H1 (cell line): ENCODE measurements at regions not wholly inside any gene's neighbourhood (a gene's known extent, or its start where the extent isn't known, plus 50 kb on each side); places are given as distances from the start of the nearest gene placed in this dataset.

Experiments
- CTCF ChIA-PET: fragments of 300-600 bp; sonication (Branson Sonifier 250); formaldehyde crosslinking; loops from one replicate; lab custom pipeline; 2021; ENCODE audit not compliant: partially characterized antibody; lab: Charles Lee
- POLR2A ChIA-PET: fragments of 300-600 bp; sonication (Branson Sonifier 250); formaldehyde crosslinking; loops from one replicate; lab custom pipeline; 2021; ENCODE audit warnings: inconsistent platforms; ENCODE audit not compliant: partially characterized antibody; lab: Charles Lee
- DNase-seq, 2 experiments: peaks; one replicate each; pipeline versions ENCODE4 v3.0.0 to v3.0.0-alpha.2; 2010 to 2022; ENCODE audit warnings: low spot score in 2 of 2, low read depth in 1 of 2, mixed read lengths in 1 of 2
- FAIRE-seq: peaks from 2 replicates; lab custom pipeline; 2011; peaks lifted over from hg19 to GRCh38; lab: Jason Lieb, UNC
- H2AFZ ChIP-seq: 2 replicates; pipeline ENCODE4 v1.8.1; 2012; ENCODE audit warnings: low read length, inconsistent platforms
- H2AK5ac ChIP-seq: 2 replicates; pipeline ENCODE4 v1.6.1; 2013; ENCODE audit warnings: low read depth, low read length
- H2BK120ac ChIP-seq: replicated peaks from 2 replicates; pipeline ENCODE3; 2013; ENCODE audit warnings: low read depth, low read length, inconsistent platforms
- H2BK12ac ChIP-seq: 2 replicates; pipeline ENCODE4 v1.6.1; 2013; ENCODE audit warnings: low read depth, low read length
- H2BK15ac ChIP-seq: 2 replicates; pipeline ENCODE4 v1.6.1; 2013; ENCODE audit warnings: low read length
- H2BK20ac ChIP-seq: 2 replicates; pipeline ENCODE4 v1.6.1; 2013; ENCODE audit warnings: low read length
- H2BK5ac ChIP-seq: 2 replicates; pipeline ENCODE4 v1.6.1; 2013; ENCODE audit warnings: low read depth, low read length
- H3K14ac ChIP-seq: 2 replicates; pipeline ENCODE4 v1.6.1; 2013; ENCODE audit warnings: inconsistent platforms; ENCODE audit not compliant: insufficient read length
- H3K18ac ChIP-seq: 2 replicates; pipeline ENCODE4 v1.6.1; 2013; ENCODE audit warnings: low read length; ENCODE audit errors: extremely low read depth
- H3K23ac ChIP-seq: 2 replicates; pipeline ENCODE4 v1.6.1; 2013; ENCODE audit warnings: inconsistent platforms; ENCODE audit not compliant: insufficient read length
- H3K23me2 ChIP-seq: 2 replicates; pipeline ENCODE4 v1.6.1; 2013; ENCODE audit warnings: low read depth, low read length
- H3K27ac ChIP-seq: 2 replicates; pipeline ENCODE4 v1.6.1; 2011; ENCODE audit warnings: low read depth, low read length, inconsistent platforms
- H3K27me3 ChIP-seq, 4 experiments: replicated peaks in 1 of 4; 1 replicate in 1 of 4; 2 replicates in 3 of 4; pipeline versions ENCODE4 v1.6.1 to v1.8.1; 2011 to 2013; ENCODE audit warnings: low read length in 3 of 4, mild to moderate bottlenecking in 3 of 4, inconsistent platforms in 2 of 4, mixed read lengths in 2 of 4, moderate library complexity in 1 of 4; ENCODE audit not compliant: control insufficient read depth in 3 of 4, insufficient read depth in 3 of 4; ENCODE audit errors: extremely low read depth in 1 of 4
- H3K36me3 ChIP-seq, 4 experiments: 2 replicates each; pipeline versions ENCODE4 v1.6.1 to v1.8.1; 2011 to 2013; ENCODE audit warnings: mild to moderate bottlenecking in 4 of 4, low read length in 3 of 4, moderate library complexity in 2 of 4, control low read depth in 1 of 4, inconsistent platforms in 1 of 4; ENCODE audit not compliant: insufficient read depth in 4 of 4, control insufficient read depth in 2 of 4
- H3K4ac ChIP-seq: replicated peaks from 2 replicates; pipeline ENCODE3; 2013; ENCODE audit warnings: low read length, low read depth, mixed read lengths, inconsistent platforms; ENCODE audit not compliant: insufficient read length
- H3K4me1 ChIP-seq, 4 experiments: replicated peaks in 1 of 4; 1 replicate in 1 of 4; 2 replicates in 3 of 4; pipeline versions ENCODE4 v1.6.1 to v1.8.1; 2011 to 2013; ENCODE audit warnings: low read length in 3 of 4, inconsistent platforms in 2 of 4, mixed read lengths in 1 of 4; ENCODE audit not compliant: insufficient read depth in 4 of 4, control insufficient read depth in 3 of 4
- H3K4me2 ChIP-seq, 2 experiments: 2 replicates each; pipeline versions ENCODE4 v1.6.1 to v1.8.1; 2011 to 2013; ENCODE audit warnings: low read depth in 2 of 2, low read length in 2 of 2, control low read depth in 1 of 2, inconsistent platforms in 1 of 2, mild to moderate bottlenecking in 1 of 2; ENCODE audit not compliant: insufficient read depth in 1 of 2
- H3K4me3 ChIP-seq, 4 experiments: fragments of 200-600, 300-600 bp in 1 of 4; sonication (generic), shearing (Covaris generic), sonication (Bioruptor Twin) in 1 of 4; 2 replicates each; pipeline versions ENCODE4 v1.5.1 to v1.8.1; 2011 to 2016; ENCODE audit warnings: low read length in 4 of 4, low read depth in 3 of 4, control low read depth in 2 of 4, inconsistent platforms in 2 of 4, mild to moderate bottlenecking in 2 of 4, mixed read lengths in 1 of 4, moderate library complexity in 1 of 4; ENCODE audit not compliant: insufficient read depth in 2 of 4; ENCODE audit errors: extremely low read depth in 1 of 4
- H3K56ac ChIP-seq: replicated peaks from 2 replicates; pipeline ENCODE3; 2013; ENCODE audit warnings: low read depth, mild to moderate bottlenecking, mixed read lengths, low read length, inconsistent platforms; ENCODE audit not compliant: insufficient read length
- H3K79me1 ChIP-seq: 2 replicates; pipeline ENCODE4 v1.6.1; 2013; ENCODE audit warnings: low read depth, low read length, control low read depth
- H3K79me2 ChIP-seq, 2 experiments: 2 replicates each; pipeline versions ENCODE4 v1.6.1 to v1.8.1; 2012 to 2013; ENCODE audit warnings: low read length in 2 of 2, mild to moderate bottlenecking in 2 of 2, inconsistent platforms in 1 of 2; ENCODE audit not compliant: insufficient read depth in 2 of 2, control insufficient read depth in 1 of 2
- H3K9ac ChIP-seq, 4 experiments: replicated peaks in 1 of 4; 1 replicate in 1 of 4; 2 replicates in 3 of 4; pipeline versions ENCODE4 v1.6.1 to v1.8.1; 2011 to 2013; ENCODE audit warnings: low read depth in 3 of 4, low read length in 3 of 4, control low read depth in 2 of 4, mild to moderate bottlenecking in 2 of 4, moderate library complexity in 2 of 4, inconsistent platforms in 1 of 4; ENCODE audit errors: extremely low read depth in 1 of 4
- H3K9me3 ChIP-seq, 2 experiments: 2 replicates each; pipeline versions ENCODE4 v1.6.1 to v1.8.1; 2012 to 2013; ENCODE audit warnings: mild to moderate bottlenecking in 2 of 2, moderate library complexity in 2 of 2, control low read depth in 1 of 2, inconsistent platforms in 1 of 2, low read depth in 1 of 2, low read length in 1 of 2, mixed read lengths in 1 of 2; ENCODE audit not compliant: insufficient read depth in 2 of 2
- H4K20me1 ChIP-seq, 2 experiments: replicated peaks in 1 of 2; 2 replicates each; pipeline versions ENCODE3 to v1.8.1; 2011 to 2013; ENCODE audit warnings: inconsistent platforms in 2 of 2, low read length in 2 of 2, mild to moderate bottlenecking in 1 of 2; ENCODE audit not compliant: insufficient read depth in 2 of 2, control insufficient read depth in 1 of 2
- H4K5ac ChIP-seq: 2 replicates; pipeline ENCODE4 v1.6.1; 2013; ENCODE audit warnings: low read length, low read depth, mixed read lengths, inconsistent platforms; ENCODE audit not compliant: insufficient read length
- H4K8ac ChIP-seq: 2 replicates; pipeline ENCODE4 v1.8.0; 2013; ENCODE audit warnings: mild to moderate bottlenecking, moderate library complexity, low read length, inconsistent platforms; ENCODE audit not compliant: insufficient read depth; ENCODE audit errors: extremely low read depth
- H4K91ac ChIP-seq: replicated peaks from 2 replicates; pipeline ENCODE3; 2013; ENCODE audit warnings: low read length, mixed read lengths, inconsistent platforms; ENCODE audit not compliant: insufficient read length
- BRCA1 ChIP-seq: IDR thresholded peaks from 2 replicates; pipeline ENCODE4 v1.6.1; 2012; ENCODE audit warnings: low read depth, low read length, improper control_type of control experiment
- CBX8 ChIP-seq: fragments of 300-800, 300-1000 bp; sonication (generic); IDR thresholded peaks from 2 replicates; pipeline ENCODE4 v1.7.1; 2016; ENCODE audit warnings: low read depth, low read length, borderline replicate concordance
- EP300 ChIP-seq, 2 experiments: IDR thresholded peaks; 1 replicate in 1 of 2; 2 replicates in 1 of 2; pipeline ENCODE4 v1.6.1; 2011 to 2012; ENCODE audit warnings: low read depth in 2 of 2, low read length in 2 of 2, mild to moderate bottlenecking in 2 of 2, borderline replicate concordance in 1 of 2, inconsistent platforms in 1 of 2, moderate library complexity in 1 of 2
- GTF2F1 ChIP-seq: IDR thresholded peaks from 2 replicates; pipeline ENCODE4 v1.6.1; 2012; ENCODE audit warnings: low read depth, low read length, improper control_type of control experiment, borderline replicate concordance
- KDM1A ChIP-seq: fragments of 200-600, 300-600 bp; sonication (generic); IDR thresholded peaks from 2 replicates; pipeline ENCODE4 v1.7.1; 2016; ENCODE audit warnings: mild to moderate bottlenecking, low read length, borderline replicate concordance
- KDM4A ChIP-seq: IDR thresholded peaks from one replicate; pipeline ENCODE4 v1.7.1; 2012; ENCODE audit warnings: low read depth, mild to moderate bottlenecking, moderate library complexity, low read length, inconsistent platforms; ENCODE audit not compliant: severe bottlenecking
- SIX5 ChIP-seq: IDR thresholded peaks from 2 replicates; pipeline ENCODE4 v1.6.1; 2011; ENCODE audit warnings: mild to moderate bottlenecking, low read depth, low read length
- SUZ12 ChIP-seq: fragments of 200-600 bp; sonication (generic); IDR thresholded peaks from 2 replicates; pipeline ENCODE4 v1.6.1; 2012; ENCODE audit warnings: mild to moderate bottlenecking, inconsistent platforms, low read length, moderate library complexity, mixed read lengths
- WGBS, 2 experiments: shearing (Covaris generic) in 1 of 2; methylation state at CpG; one replicate each; pipeline versions ENCODE4 v1.1.6 to v1.1.7; 2013 to 2015; ENCODE audit warnings: low lambda C conversion rate in 2 of 2, mixed read lengths in 2 of 2, inconsistent platforms in 1 of 2, low coverage in 1 of 2, missing lambda C conversion rate in 1 of 2; ENCODE audit not compliant: insufficient replicate concordance in 2 of 2, insufficient coverage in 1 of 2, insufficient read length in 1 of 2; ENCODE audit errors: extremely low coverage in 1 of 2, missing lambda C conversion rate in 1 of 2; 5-methylcytosine and 5-hydroxymethylcytosine counted together

DNA sequence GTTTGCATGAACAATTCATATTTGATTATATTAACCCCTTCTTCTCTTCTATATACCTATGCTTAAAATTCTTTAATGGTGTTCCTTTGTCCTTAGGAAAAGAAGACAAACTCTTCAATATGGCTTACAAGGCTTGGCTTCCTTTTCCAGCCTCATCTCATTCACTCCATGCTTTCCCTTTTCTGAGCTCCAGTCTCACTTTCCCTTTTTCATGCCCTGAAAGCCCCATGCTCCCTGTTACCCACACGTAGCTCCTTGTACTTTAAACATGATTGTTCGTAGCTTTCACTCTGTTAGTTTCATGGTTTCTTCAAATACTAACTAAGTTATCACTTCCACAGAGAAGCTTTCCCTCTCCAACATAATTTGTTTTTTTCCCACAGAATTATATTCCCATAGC, 161.3 kb downstream of the UBE2E3 start:
- H3K9ac ChIP-seq: no peak overlapping the region
- H3K36me3 ChIP-seq: no peaks in the 10 kb centered on the region
- no peak for FAIRE-seq
- H2BK20ac ChIP-seq: no peak overlapping the region
- no peak overlapping the region for H3K4me3 ChIP-seq
- POLR2A ChIA-PET: no interaction called here
- no peak overlapping the region for H2AK5ac ChIP-seq
- peaks cover 0 to 4% of the 10 kb centered on the region in 2 experiments; a peak in 1 of 4 replicates for H3K9me3 ChIP-seq
- no peak overlapping the region for H3K56ac ChIP-seq
- H3K23ac ChIP-seq: no peak overlapping the region
- H3K18ac ChIP-seq: no peak overlapping the region
- no peaks in the 10 kb centered on the region for H3K27me3 ChIP-seq
- no peak overlapping the region for H4K8ac ChIP-seq
- H3K4me2 ChIP-seq: no peak overlapping the region
- no peaks in the 10 kb centered on the region for H4K20me1 ChIP-seq
- no peaks in the 10 kb centered on the region for H3K23me2 ChIP-seq
- no peak overlapping the region for H4K91ac ChIP-seq
- H2BK15ac ChIP-seq: no peak overlapping the region
- no peak overlapping the region for H4K5ac ChIP-seq
- H3K79me2 ChIP-seq: no peaks in the 10 kb centered on the region
- WGBS, 2 experiments: 93% methylated on average over 2 of the region's 2 CpGs; no CpG with 5 or more reads in 1 of the 2 experiments
- no peaks in the 10 kb centered on the region for H3K4me1 ChIP-seq
- H3K27ac ChIP-seq: no peak overlapping the region
- CTCF ChIA-PET: interaction anchor here (0.9 to 2.0 kb wide), 3 partner anchors 11 to 38 kb away, joined by 3 to 6 read pairs (median 5); no protein-coding TSS in a partner anchor
- H3K14ac ChIP-seq: no peak overlapping the region
- H2BK120ac ChIP-seq: no peak overlapping the region
- H2BK5ac ChIP-seq: no peak overlapping the region
- no peaks in the 10 kb centered on the region for H3K79me1 ChIP-seq
- H2BK12ac ChIP-seq: no peak overlapping the region
- H2AFZ ChIP-seq: no peak overlapping the region
- H3K4ac ChIP-seq: no peak overlapping the region
- DNase-seq: no peak
- TF ChIP-seq KDM1A (no peak), BRCA1 (no peak), GTF2F1 (no peak), EP300 (IDR thresholded peaks at IDR 0.05; ENCODE audit: borderline replicate concordance in 1 of 2, low read depth in 2 of 2, low read length in 2 of 2) (no peak), KDM4A (no peak), CBX8 (no peak), SIX5 (no peak), SUZ12 (no peak)
